Lower leg skin (tissue), 4 donors: ENCODE measurements at regions not wholly inside any gene's neighbourhood (a gene's known extent, or its start where the extent isn't known, plus 50 kb on each side); places are given as distances from the start of the nearest gene placed in this dataset.

ENCODE experiments used
- DNase-seq, 2 donors: peaks; one replicate each; pipeline ENCODE4 v3.0.0-alpha.2; 2019; ENCODE audit warnings: low spot score in 2 of 2
- H3K4me3 ChIP-seq: fragments of 200-600 bp; sonication (generic); 2 replicates; pipeline ENCODE4 v1.5.1; 2017; ENCODE audit warnings: mild to moderate bottlenecking, low read depth; ENCODE audit not compliant: poor library complexity, severe bottlenecking
- POLR2A ChIP-seq, 2 donors: fragments of 450-650 bp; IDR thresholded peaks; one replicate each; pipeline ENCODE4 v1.6.1; 2016 to 2017; ENCODE audit warnings: antibody characterized with exemption in 2 of 2, mild to moderate bottlenecking in 1 of 2, moderate library complexity in 1 of 2
- WGBS, 2 donors: methylation state at CpG; one replicate each; pipeline ENCODE4 v1.1.5; 2018; 5-methylcytosine and 5-hydroxymethylcytosine counted together
- intact Hi-C: fragments of 100-400 bp; cut with DNase I; formaldehyde crosslinking; loops from one replicate; pipeline ENCODE4 v1.15.0; 2023; ENCODE audit warnings: low total_unique reads
- TF ChIP-seq, protein P1 (sequence below), 3 donors: fragments of 450-650 bp; IDR thresholded peaks; one replicate each; pipeline ENCODE4 v1.5.1; 2016; ENCODE audit warnings: antibody characterized with exemption in 3 of 3, mild to moderate bottlenecking in 3 of 3, moderate library complexity in 2 of 3

DNA sequence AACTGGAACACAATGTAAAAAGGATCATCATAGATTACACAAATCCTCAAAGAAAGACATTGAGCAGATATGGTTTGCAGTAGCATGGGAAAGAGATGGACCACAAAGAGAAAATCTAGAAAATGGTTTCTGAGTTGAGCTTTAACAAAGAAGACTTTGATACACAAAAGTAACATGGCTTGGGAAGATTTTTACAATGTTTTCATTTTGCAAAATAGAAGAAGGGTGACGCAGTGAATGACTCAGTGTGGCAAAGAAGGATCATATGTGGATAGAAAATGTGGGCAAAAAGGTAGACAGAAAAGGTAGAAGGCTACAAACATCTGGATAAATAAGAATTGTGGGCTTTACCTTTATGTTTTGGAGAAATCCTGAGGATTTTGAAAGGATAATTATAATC lies 1220.5 kb downstream of the PCDH17 start:
- DNase-seq: no peak
- no peak overlapping the region for H3K4me3 ChIP-seq
- intact Hi-C loops: no loop called here
- no peak for TF ChIP-seq POLR2A (IDR thresholded peaks at IDR 0.05)
- TF ChIP-seq, protein P1, sequence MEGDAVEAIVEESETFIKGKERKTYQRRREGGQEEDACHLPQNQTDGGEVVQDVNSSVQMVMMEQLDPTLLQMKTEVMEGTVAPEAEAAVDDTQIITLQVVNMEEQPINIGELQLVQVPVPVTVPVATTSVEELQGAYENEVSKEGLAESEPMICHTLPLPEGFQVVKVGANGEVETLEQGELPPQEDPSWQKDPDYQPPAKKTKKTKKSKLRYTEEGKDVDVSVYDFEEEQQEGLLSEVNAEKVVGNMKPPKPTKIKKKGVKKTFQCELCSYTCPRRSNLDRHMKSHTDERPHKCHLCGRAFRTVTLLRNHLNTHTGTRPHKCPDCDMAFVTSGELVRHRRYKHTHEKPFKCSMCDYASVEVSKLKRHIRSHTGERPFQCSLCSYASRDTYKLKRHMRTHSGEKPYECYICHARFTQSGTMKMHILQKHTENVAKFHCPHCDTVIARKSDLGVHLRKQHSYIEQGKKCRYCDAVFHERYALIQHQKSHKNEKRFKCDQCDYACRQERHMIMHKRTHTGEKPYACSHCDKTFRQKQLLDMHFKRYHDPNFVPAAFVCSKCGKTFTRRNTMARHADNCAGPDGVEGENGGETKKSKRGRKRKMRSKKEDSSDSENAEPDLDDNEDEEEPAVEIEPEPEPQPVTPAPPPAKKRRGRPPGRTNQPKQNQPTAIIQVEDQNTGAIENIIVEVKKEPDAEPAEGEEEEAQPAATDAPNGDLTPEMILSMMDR (IDR thresholded peaks at IDR 0.05): no peak
- WGBS, 2 donors: 0% methylated on average over 1 of the region's 1 CpG

DNA sequence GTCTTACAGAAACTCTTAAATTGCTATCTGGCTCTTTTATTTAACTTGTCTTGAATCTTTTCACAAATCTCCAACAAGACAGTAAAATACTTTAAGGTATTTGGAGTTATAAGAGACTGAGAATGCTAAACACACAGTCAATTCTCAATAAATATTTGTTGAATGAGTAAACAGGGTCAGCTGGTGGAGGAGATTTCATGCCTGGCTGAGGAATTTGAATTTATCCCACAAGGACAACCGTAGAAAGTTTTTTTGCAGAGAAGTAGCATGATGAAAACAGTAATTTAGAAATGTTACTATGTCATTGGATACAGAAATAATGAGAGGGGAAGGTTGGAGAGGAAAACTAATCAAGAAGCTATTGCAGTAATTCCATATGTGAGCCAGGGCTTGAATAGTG lies 1223.7 kb downstream of the PCDH17 start:
- no peak overlapping the region for H3K4me3 ChIP-seq
- 26 to 38% methylated on average over 1 of the region's 1 CpG for WGBS, 2 donors
- TF ChIP-seq, protein P1 (IDR thresholded peaks at IDR 0.05): no peak
- TF ChIP-seq POLR2A (IDR thresholded peaks at IDR 0.05): no peak
- intact Hi-C loops: no loop called here
- no peak for DNase-seq

DNA sequence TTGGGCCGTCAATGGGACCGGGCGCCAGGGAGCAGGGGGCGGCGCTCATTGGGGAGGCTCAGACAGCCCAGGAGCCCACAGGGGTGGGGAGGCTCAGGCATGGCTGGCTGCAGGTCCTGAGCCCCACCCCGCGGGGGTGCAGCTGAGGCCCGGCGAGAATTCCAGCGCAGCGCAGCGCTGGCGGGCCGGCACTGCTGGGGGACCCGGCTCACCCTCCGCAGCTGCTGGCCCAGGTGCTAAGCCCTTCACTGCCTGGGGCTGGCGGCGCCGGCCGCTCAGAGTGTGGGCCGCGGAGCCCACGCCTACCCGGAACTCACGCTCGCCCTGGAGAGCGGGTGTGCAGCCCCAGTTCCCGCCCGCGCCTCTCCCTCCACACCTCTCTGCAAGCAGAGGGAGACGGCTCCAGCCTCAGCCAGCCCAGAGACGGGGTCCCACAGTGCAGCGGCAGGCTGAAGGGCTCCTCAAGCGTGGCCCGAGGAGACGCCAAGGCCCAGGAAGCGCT lies 1227.4 kb downstream of the PCDH17 start:
- intact Hi-C loops: no loop called here
- WGBS, 2 donors: 95 to 96% methylated on average over 20 to 28 of the region's 37 CpGs
- DNase-seq: no peak
- no peak overlapping the region for H3K4me3 ChIP-seq
- no peak for TF ChIP-seq POLR2A (IDR thresholded peaks at IDR 0.05)
- TF ChIP-seq, protein P1 (IDR thresholded peaks at IDR 0.05): no peak

DNA sequence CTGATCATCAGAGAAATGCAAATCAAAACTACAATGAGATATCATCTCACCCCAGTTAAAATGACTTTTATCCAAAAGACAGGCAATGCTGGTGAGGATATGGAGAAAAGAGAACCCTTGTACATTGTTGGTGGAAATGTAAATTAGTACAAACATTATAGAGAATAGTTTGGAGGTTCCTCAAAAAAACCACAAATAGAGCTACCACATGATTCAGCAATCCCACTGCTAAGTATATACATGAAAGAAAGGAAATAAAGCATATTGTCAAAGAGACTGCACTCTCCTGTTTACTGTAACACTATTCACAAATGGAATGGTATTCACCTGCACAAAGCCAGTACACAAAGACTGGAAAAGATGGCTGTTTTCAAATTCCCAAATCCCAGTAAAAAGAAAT lies 1233.7 kb downstream of the PCDH17 start:
- TF ChIP-seq, protein P1 (IDR thresholded peaks at IDR 0.05): no peak
- TF ChIP-seq POLR2A (IDR thresholded peaks at IDR 0.05): no peak
- intact Hi-C loops: loop anchor here (10.0 kb wide), 1 partner anchor 160 kb away; no protein-coding TSS in a partner anchor
- no peak for DNase-seq
- no peak overlapping the region for H3K4me3 ChIP-seq

DNA sequence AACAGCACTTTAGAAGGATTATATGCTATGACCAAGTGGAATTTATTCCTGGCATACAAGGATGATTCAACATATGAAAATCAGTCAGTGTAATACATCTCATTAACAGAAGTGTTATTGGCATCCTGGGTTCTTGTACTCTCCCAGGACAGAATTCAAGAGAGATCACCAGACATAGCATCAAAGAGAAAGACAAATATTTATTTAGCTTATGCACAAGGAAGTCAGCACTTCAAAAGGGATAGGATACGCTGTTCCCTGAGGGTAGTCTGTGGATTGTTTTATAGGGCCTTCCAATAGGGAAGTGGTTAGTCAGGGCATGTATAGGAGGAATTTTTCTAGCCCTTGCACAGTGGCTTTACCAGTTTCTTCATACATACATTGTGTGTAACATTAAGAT lies 1238.0 kb downstream of the PCDH17 start:
- DNase-seq: no peak
- intact Hi-C loops: loop anchor here (10.0 kb wide), 1 partner anchor 155 kb away; no protein-coding TSS in a partner anchor
- WGBS, 2 donors: 59 to 68% methylated on average over 1 of the region's 1 CpG
- H3K4me3 ChIP-seq: no peak overlapping the region
- no peak for TF ChIP-seq POLR2A (IDR thresholded peaks at IDR 0.05)
- TF ChIP-seq, protein P1 (IDR thresholded peaks at IDR 0.05): no peak

DNA sequence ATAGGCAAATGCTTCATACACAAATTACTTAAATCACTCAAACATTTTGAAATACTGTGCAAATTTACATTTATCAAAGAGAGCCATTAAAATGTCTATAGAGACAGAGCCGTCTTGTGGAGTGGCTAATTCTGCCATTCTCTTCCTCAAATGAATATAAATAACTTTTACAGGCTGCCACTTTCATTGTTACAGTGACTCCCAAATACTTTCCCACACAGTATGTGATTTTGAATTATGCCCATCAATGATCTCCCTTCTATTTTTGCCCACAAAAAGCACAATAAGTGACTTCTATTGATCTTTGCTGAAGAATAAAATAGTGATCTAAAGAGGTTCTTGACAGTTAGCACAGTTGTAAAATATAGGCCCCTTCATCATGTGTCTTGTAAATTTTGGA lies 1244.9 kb downstream of the PCDH17 start:
- no peak for TF ChIP-seq POLR2A (IDR thresholded peaks at IDR 0.05)
- TF ChIP-seq, protein P1 (IDR thresholded peaks at IDR 0.05): no peak
- DNase-seq: no peak
- intact Hi-C loops: no loop called here
- 67 to 74% methylated on average over 1 of the region's 1 CpG for WGBS, 2 donors
- H3K4me3 ChIP-seq: no peak overlapping the region
